H1 (cell line): ENCODE measurements at regions not wholly inside any gene's neighbourhood (a gene's known extent, or its start where the extent isn't known, plus 50 kb on each side); places are given as distances from the start of the nearest gene placed in this dataset.

Experiments
- ATF2 ChIP-seq: IDR thresholded peaks from 2 replicates; pipeline ENCODE4 v1.6.1; 2012; ENCODE audit warnings: low read length, inconsistent platforms
- E2F6 ChIP-seq: IDR thresholded peaks from 2 replicates; pipeline ENCODE4 v1.6.1; 2012; ENCODE audit warnings: inconsistent platforms

GRCh38 chr6:126616866-126617265, 277.0 kb downstream of the CENPW start (continued):
- TF ChIP-seq ATF2 (no peak), E2F6 (no peak)
